IMR-90 (cell line): ENCODE measurements at regions not wholly inside any gene's neighbourhood (a gene's known extent, or its start where the extent isn't known, plus 50 kb on each side); places are given as distances from the start of the nearest gene placed in this dataset.
A peak's percentile ranks its signal among the peaks of the same experiment; 100 is the strongest.

Experiments
- ATAC-seq: fragments of 200-7000 bp; cut with Tn5 transposase; 2 replicates; pipeline ENCODE4 v1.9.1; 2020; ENCODE audit warnings: low read depth, mild to moderate bottlenecking, moderate library complexity
- BruUV-seq: library from RNA; stranded (reverse); fragments of 400-500 nt; replicated peaks from 2 replicates; lab custom pipeline; 2021; lab: Mats Ljungman, UMichigan
- CTCF ChIA-PET: fragments of 300-600 bp; formaldehyde crosslinking; extraction: SDS; loops from one replicate; lab custom pipeline; 2021; ENCODE audit warnings: antibody characterized with exemption; lab: Yijun Ruan, JAX
- POLR2A ChIA-PET: fragments of 300-600 bp; sonication (Branson Sonifier 250); formaldehyde crosslinking; loops from one replicate; lab custom pipeline; 2022; ENCODE audit warnings: antibody characterized with exemption; ENCODE audit not compliant: unreplicated experiment; lab: Charles Lee
- DNase-seq: peaks from one replicate; pipeline ENCODE4 v3.0.0; 2013
- H2AFZ ChIP-seq: replicated peaks from 2 replicates; pipeline ENCODE3; 2013; ENCODE audit warnings: low read length, mild to moderate bottlenecking; ENCODE audit not compliant: poor library complexity
- H2AK5ac ChIP-seq: 2 replicates; pipeline ENCODE4 v1.6.1; 2013; ENCODE audit warnings: low read depth, low read length, inconsistent platforms
- H2AK9ac ChIP-seq: replicated peaks from 2 replicates; pipeline ENCODE3; 2013; ENCODE audit warnings: mild to moderate bottlenecking, low read depth, low read length, moderate library complexity; ENCODE audit not compliant: poor library complexity
- H2BK120ac ChIP-seq: 2 replicates; pipeline ENCODE4 v1.6.1; 2013; ENCODE audit warnings: low read depth, low read length, inconsistent platforms
- H2BK15ac ChIP-seq: 3 replicates; pipeline ENCODE4 v1.6.1; 2013; ENCODE audit warnings: low read depth, low read length, inconsistent platforms
- H2BK20ac ChIP-seq: 2 replicates; pipeline ENCODE4 v1.6.1; 2013; ENCODE audit warnings: low read depth, mild to moderate bottlenecking, inconsistent platforms, low read length, moderate library complexity
- H2BK5ac ChIP-seq: 2 replicates; pipeline ENCODE4 v1.6.1; 2013; ENCODE audit warnings: mild to moderate bottlenecking, low read depth, low read length, inconsistent platforms; ENCODE audit not compliant: poor library complexity, severe bottlenecking
- H3K14ac ChIP-seq: replicated peaks from 2 replicates; pipeline ENCODE4 v1.6.1; 2013; ENCODE audit warnings: low read depth, low read length, inconsistent platforms
- H3K18ac ChIP-seq: 2 replicates; pipeline ENCODE4 v1.6.1; 2013; ENCODE audit warnings: low read depth, low read length, control low read depth
- H3K23ac ChIP-seq: 2 replicates; pipeline ENCODE4 v1.6.1; 2013; ENCODE audit warnings: low read depth, low read length, inconsistent platforms
- H3K27ac ChIP-seq: 2 replicates; pipeline ENCODE4 v1.5.1; 2013; ENCODE audit warnings: mild to moderate bottlenecking, control low read depth, low read length; ENCODE audit not compliant: insufficient read depth
- H3K27me3 ChIP-seq: 2 replicates; pipeline ENCODE4 v1.6.1; 2013; ENCODE audit warnings: low read length; ENCODE audit not compliant: control insufficient read depth, insufficient read depth
- H3K36me3 ChIP-seq: 2 replicates; pipeline ENCODE4 v1.6.1; 2013; ENCODE audit warnings: low read length, mixed read lengths; ENCODE audit not compliant: control insufficient read depth, insufficient read depth
- H3K4ac ChIP-seq: 2 replicates; pipeline ENCODE4 v1.6.1; 2013; ENCODE audit warnings: low read depth, low read length, inconsistent platforms
- H3K4me1 ChIP-seq: 2 replicates; pipeline ENCODE4 v1.6.1; 2013; ENCODE audit warnings: low read length, mixed read lengths; ENCODE audit not compliant: control insufficient read depth, insufficient read depth
- H3K4me2 ChIP-seq: 2 replicates; pipeline ENCODE4 v1.6.1; 2013; ENCODE audit warnings: low read depth, mild to moderate bottlenecking, control low read depth, low read length, moderate library complexity
- H3K4me3 ChIP-seq: 2 replicates; pipeline ENCODE4 v1.5.1; 2013; ENCODE audit warnings: low read depth, mild to moderate bottlenecking, control low read depth, low read length, moderate library complexity; ENCODE audit not compliant: insufficient read depth
- H3K56ac ChIP-seq: 2 replicates; pipeline ENCODE4 v1.6.1; 2013; ENCODE audit warnings: low read length, inconsistent platforms; ENCODE audit not compliant: insufficient read depth; ENCODE audit errors: extremely low read depth
- H3K79me1 ChIP-seq, 2 experiments: 2 replicates each; pipeline ENCODE4 v1.6.1; 2013; ENCODE audit warnings: low read length in 2 of 2, inconsistent platforms in 1 of 2, low read depth in 1 of 2
- H3K9ac ChIP-seq: 2 replicates; pipeline ENCODE4 v1.6.1; 2013; ENCODE audit warnings: low read depth, low read length, control low read depth
- H3K9me1 ChIP-seq: 2 replicates; pipeline ENCODE4 v1.6.1; 2013; ENCODE audit warnings: low read length, inconsistent platforms; ENCODE audit not compliant: insufficient read depth
- H3K9me3 ChIP-seq: 2 replicates; pipeline ENCODE4 v1.6.1; 2013; ENCODE audit warnings: low read length; ENCODE audit not compliant: control insufficient read depth, insufficient read depth
- H4K20me1 ChIP-seq: 2 replicates; pipeline ENCODE4 v1.6.1; 2013; ENCODE audit warnings: low read length, inconsistent platforms; ENCODE audit not compliant: insufficient read depth
- H4K5ac ChIP-seq: 2 replicates; pipeline ENCODE4 v1.6.1; 2013; ENCODE audit warnings: mild to moderate bottlenecking, low read depth, low read length, control low read depth
- H4K8ac ChIP-seq, 2 experiments: 2 replicates each; pipeline ENCODE4 v1.6.1; 2013; ENCODE audit warnings: low read depth in 2 of 2, low read length in 2 of 2, control low read depth in 1 of 2, inconsistent platforms in 1 of 2
- H4K91ac ChIP-seq: 2 replicates; pipeline ENCODE4 v1.6.1; 2013; ENCODE audit warnings: low read depth, low read length, inconsistent platforms; ENCODE audit not compliant: insufficient read depth
- CEBPB ChIP-seq: IDR thresholded peaks from 2 replicates; pipeline ENCODE4 v1.6.1; 2012; ENCODE audit warnings: low read depth, low read length, improper control_type of control experiment
- CHD1 ChIP-seq: IDR thresholded peaks from 2 replicates; pipeline ENCODE4 v1.6.1; 2012; ENCODE audit warnings: low read depth, low read length, improper control_type of control experiment
- WGBS, 2 experiments: methylation state at CpG; one replicate each; pipeline versions ENCODE4 v1.1.5 to v1.1.7; 2013; ENCODE audit warnings: missing lambda C conversion rate in 2 of 2; ENCODE audit not compliant: insufficient read length in 1 of 2; ENCODE audit errors: extremely low coverage in 2 of 2; 5-methylcytosine and 5-hydroxymethylcytosine counted together
- dilution Hi-C: fragments of 300-500 bp; cut with HindIII; formaldehyde crosslinking; loops from one replicate; pipeline ENCODE4 v1.14.3; 2018; ENCODE audit warnings: low sequenced_read_pairs; ENCODE audit not compliant: unreplicated experiment
- in situ Hi-C: fragments of 300-500 bp; cut with MboI; formaldehyde crosslinking; loops from 3 replicates; pipeline ENCODE4 v1.14.3; 2019; ENCODE audit warnings: low sequenced_read_pairs, inconsistent platforms, mixed read lengths
- intact Hi-C: fragments of 100-400 bp; cut with micrococcal nuclease; formaldehyde crosslinking; loops from 2 replicates; pipeline ENCODE4 v1.10.0; 2022
- TF ChIP-seq, protein P1 (sequence below): conservative IDR thresholded peaks from 2 replicates; pipeline ENCODE4 v1.5.1; 2012; ENCODE audit warnings: mild to moderate bottlenecking, low read depth, low read length, improper control_type of control experiment

DNA sequence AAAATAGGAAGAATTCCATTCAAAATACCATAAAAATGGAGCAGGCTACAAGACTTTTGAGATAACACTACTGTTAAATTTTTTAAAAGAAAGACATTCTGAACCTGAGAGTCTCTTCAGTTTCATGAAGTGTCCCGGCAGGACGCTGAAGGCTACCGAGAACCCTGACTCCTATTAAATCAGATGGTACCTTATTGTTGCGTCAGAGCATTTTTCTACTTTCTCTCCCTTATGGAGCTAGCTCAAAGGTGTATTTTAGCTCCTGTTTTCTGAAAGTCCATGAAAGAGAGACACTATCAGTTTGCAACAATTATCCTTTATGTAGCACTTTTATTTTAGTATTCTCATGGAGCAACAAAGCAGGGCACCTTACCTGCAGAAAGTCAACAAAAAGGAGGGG, 626.7 kb downstream of the IRS1 start:
- Histone ChIP-seq H3K18ac (no peak overlapping the region), H2BK120ac (no peak overlapping the region), H3K4ac (no peak overlapping the region), H2BK20ac (no peak overlapping the region), H2AFZ (no peak overlapping the region), H4K5ac (no peak overlapping the region), H3K4me3 (no peak overlapping the region), H3K4me1 (no peaks in the 10 kb centered on the region), H3K27ac (no peak overlapping the region), H3K23ac (no peak overlapping the region), H3K79me1 (no peaks in the 10 kb centered on the region), H3K36me3 (no peaks in the 10 kb centered on the region; the same call in 1 of the 2 replicates), H2AK9ac (no peak overlapping the region), H3K56ac (no peak overlapping the region), H3K4me2 (no peak overlapping the region), H3K9me1 (no peaks in the 10 kb centered on the region), H4K20me1 (no peaks in the 10 kb centered on the region), H2BK5ac (no peak overlapping the region), H3K27me3 (no peaks in the 10 kb centered on the region), H4K8ac (no peak overlapping the region), H2BK15ac (no peak overlapping the region), H3K9me3 (peaks cover 5% of the 10 kb centered on the region), H2AK5ac (no peak overlapping the region), H3K9ac (no peak overlapping the region), H3K14ac (no peak overlapping the region), H4K91ac (no peak overlapping the region)
- in situ Hi-C loops: no loop called here
- DNase-seq (no peak), ATAC-seq (no peak)
- TF ChIP-seq, protein P1, sequence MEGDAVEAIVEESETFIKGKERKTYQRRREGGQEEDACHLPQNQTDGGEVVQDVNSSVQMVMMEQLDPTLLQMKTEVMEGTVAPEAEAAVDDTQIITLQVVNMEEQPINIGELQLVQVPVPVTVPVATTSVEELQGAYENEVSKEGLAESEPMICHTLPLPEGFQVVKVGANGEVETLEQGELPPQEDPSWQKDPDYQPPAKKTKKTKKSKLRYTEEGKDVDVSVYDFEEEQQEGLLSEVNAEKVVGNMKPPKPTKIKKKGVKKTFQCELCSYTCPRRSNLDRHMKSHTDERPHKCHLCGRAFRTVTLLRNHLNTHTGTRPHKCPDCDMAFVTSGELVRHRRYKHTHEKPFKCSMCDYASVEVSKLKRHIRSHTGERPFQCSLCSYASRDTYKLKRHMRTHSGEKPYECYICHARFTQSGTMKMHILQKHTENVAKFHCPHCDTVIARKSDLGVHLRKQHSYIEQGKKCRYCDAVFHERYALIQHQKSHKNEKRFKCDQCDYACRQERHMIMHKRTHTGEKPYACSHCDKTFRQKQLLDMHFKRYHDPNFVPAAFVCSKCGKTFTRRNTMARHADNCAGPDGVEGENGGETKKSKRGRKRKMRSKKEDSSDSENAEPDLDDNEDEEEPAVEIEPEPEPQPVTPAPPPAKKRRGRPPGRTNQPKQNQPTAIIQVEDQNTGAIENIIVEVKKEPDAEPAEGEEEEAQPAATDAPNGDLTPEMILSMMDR: no peak
- TF ChIP-seq CEBPB (0 out of 2 replicates have a peak, but pooled peaks have one; percentile 5), CHD1 (no peak)
- intact Hi-C loops: no loop called here
- ChIA-PET CTCF (no interaction called here), POLR2A (no interaction called here)
- WGBS, 2 experiments: no CpG with 5 or more reads among the region's 4 CpGs
- dilution Hi-C loops: no loop called here
- BruUV-seq: no TSS peak
